ENCODE measurements at regions not wholly inside any gene's neighbourhood (a gene's known extent, or its start where the extent isn't known, plus 50 kb on each side); places are given as distances from the start of the nearest gene placed in this dataset.

- H3K4me1 ChIP-seq: no peaks in the 10 kb centered on the region
- H3K27me3 ChIP-seq (replicated peaks in 1 of 7): peaks cover 0 to 8% (median 0%) of the 10 kb centered on the region in 7 donors
- 81 to 88% (median 84%) methylated on average over 12 to 17 of the region's 17 CpGs for WGBS, 5 donors
- H3K4me3 ChIP-seq: no peak overlapping the region
- intact Hi-C loops (cut with DNase I; ENCODE audit: low total_unique reads): no loop called here
- no peaks in the 10 kb centered on the region for H3K36me3 ChIP-seq
- peak; percentile 56 for DNase-seq
- peaks cover 0 to 27% (median 3%) of the 10 kb centered on the region in 8 donors for H3K9me3 ChIP-seq
- TF ChIP-seq, protein P1, sequence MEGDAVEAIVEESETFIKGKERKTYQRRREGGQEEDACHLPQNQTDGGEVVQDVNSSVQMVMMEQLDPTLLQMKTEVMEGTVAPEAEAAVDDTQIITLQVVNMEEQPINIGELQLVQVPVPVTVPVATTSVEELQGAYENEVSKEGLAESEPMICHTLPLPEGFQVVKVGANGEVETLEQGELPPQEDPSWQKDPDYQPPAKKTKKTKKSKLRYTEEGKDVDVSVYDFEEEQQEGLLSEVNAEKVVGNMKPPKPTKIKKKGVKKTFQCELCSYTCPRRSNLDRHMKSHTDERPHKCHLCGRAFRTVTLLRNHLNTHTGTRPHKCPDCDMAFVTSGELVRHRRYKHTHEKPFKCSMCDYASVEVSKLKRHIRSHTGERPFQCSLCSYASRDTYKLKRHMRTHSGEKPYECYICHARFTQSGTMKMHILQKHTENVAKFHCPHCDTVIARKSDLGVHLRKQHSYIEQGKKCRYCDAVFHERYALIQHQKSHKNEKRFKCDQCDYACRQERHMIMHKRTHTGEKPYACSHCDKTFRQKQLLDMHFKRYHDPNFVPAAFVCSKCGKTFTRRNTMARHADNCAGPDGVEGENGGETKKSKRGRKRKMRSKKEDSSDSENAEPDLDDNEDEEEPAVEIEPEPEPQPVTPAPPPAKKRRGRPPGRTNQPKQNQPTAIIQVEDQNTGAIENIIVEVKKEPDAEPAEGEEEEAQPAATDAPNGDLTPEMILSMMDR (IDR thresholded peaks at IDR 0.05 in 8 of 11, conservative IDR thresholded peaks at IDR 0.05 in 3 of 11): no peak
- TF ChIP-seq POLR2AphosphoS5 (IDR thresholded peaks at IDR 0.05) (no peak), POLR2A (IDR thresholded peaks at IDR 0.05) (no peak)
- H3K27ac ChIP-seq: no peak overlapping the region
Measured at GRCh38 chr10:130351466-130352290, 215.5 kb downstream of the GLRX3 start.

DNA sequence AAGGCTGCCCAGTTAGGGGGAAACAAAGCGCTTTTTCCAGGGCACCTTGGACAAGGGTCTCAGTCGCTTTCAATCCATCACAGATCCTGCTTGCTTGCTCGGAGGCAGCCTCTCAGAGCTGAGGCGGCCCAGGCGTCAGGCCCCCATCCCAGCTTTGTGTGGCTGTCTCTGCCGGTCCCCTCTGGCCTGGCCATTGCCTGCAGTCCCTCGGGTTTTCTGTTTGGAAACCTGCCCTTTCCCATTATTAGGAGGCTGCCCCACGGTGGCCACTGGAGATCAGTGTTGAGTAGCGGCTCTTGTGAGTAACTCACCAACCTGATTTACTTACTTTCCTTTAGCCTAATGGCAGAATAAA, 216.1 kb downstream of the GLRX3 start:
- H3K27ac ChIP-seq: no peak overlapping the region
- no peak overlapping the region for H3K4me3 ChIP-seq
- peaks cover 0 to 22% (median 2%) of the 10 kb centered on the region in 8 donors for H3K9me3 ChIP-seq
- TF ChIP-seq POLR2AphosphoS5 (IDR thresholded peaks at IDR 0.05) (no peak), POLR2A (IDR thresholded peaks at IDR 0.05) (no peak)
- TF ChIP-seq, protein P1 (IDR thresholded peaks at IDR 0.05 in 8 of 11, conservative IDR thresholded peaks at IDR 0.05 in 3 of 11): no peak
- DNase-seq: no peak
- intact Hi-C loops (cut with DNase I; ENCODE audit: low total_unique reads): no loop called here
- H3K4me1 ChIP-seq: no peaks in the 10 kb centered on the region
- 47 to 60% (median 58%) methylated on average over 8 to 9 of the region's 9 CpGs for WGBS, 5 donors
- no peaks in the 10 kb centered on the region for H3K36me3 ChIP-seq
- peaks cover 0 to 8% (median 0%) of the 10 kb centered on the region in 7 donors for H3K27me3 ChIP-seq (replicated peaks in 1 of 7)

DNA sequence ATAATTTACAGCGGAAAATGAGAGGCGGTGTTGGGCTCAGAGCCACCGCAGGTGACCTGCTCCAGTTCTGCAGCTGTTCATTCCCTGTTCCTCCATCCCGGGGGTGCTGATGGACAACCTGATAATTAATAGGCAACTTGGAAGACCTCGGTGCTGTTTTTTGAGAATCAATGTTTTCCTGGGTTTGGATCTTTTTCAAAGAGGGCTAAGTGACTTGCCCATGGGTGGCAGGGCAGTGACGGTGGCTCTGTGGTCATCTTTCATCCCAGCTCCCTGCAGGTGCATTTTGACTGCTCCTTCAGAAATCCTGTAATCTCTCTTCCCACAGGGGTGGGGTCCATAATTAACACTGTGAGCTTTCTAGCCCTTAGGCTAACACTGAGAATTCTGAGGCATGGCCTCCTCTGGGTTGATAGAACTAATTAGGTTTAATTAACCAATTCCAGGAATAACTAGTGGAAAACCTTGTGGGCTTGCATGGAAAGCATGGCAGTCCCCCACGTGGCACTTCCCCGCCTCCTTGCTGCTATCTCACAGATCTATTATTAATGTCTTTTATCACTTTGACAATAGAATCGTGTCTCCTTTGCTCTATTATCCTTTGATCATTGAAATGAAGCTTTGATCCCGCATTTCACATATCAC, 217.9 kb downstream of the GLRX3 start:
- peak; percentile 15 for DNase-seq
- intact Hi-C loops (cut with DNase I; ENCODE audit: low total_unique reads): no loop called here
- TF ChIP-seq, protein P1 (IDR thresholded peaks at IDR 0.05 in 8 of 11, conservative IDR thresholded peaks at IDR 0.05 in 3 of 11): no peak
- TF ChIP-seq POLR2AphosphoS5 (IDR thresholded peaks at IDR 0.05) (no peak), POLR2A (IDR thresholded peaks at IDR 0.05) (no peak)
- H3K4me1 ChIP-seq: no peaks in the 10 kb centered on the region
- no peak overlapping the region for H3K4me3 ChIP-seq
- H3K27ac ChIP-seq: no peak overlapping the region
- WGBS, 5 donors: 80 to 90% (median 83%) methylated on average over 10 of the region's 10 CpGs
- H3K36me3 ChIP-seq: no peaks in the 10 kb centered on the region
- H3K9me3 ChIP-seq: peaks cover 0 to 9% (median 0%) of the 10 kb centered on the region in 8 donors
- H3K27me3 ChIP-seq (replicated peaks in 1 of 7): peaks cover 0 to 8% (median 0%) of the 10 kb centered on the region in 7 donors

DNA sequence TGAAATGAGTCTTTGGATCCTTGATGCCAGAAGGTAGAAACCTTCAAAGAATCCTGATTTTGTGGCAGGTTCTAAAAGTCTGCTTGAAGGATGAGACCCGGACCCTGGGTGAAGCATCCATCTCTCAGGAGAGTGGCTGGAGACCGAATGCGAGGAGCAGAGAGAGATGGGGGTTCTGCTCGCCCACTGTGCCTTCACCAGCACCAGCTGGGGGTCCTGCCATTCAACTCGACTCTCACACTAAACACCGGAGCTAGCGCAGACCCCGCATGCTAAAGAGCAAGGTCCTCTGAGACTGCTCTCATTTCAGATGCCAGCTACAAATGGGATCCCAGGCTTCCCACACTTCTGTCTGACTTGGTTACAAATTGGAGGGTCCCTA, 218.4 kb downstream of the GLRX3 start:
- Histone ChIP-seq H3K27ac (no peak overlapping the region), H3K9me3 (peaks cover 0 to 8% (median 0%) of the 10 kb centered on the region in 8 donors), H3K4me3 (no peak overlapping the region), H3K27me3 (replicated peaks in 1 of 7) (peaks cover 0 to 8% (median 0%) of the 10 kb centered on the region in 7 donors), H3K4me1 (no peaks in the 10 kb centered on the region), H3K36me3 (no peaks in the 10 kb centered on the region)
- TF ChIP-seq, protein P1 (IDR thresholded peaks at IDR 0.05 in 8 of 11, conservative IDR thresholded peaks at IDR 0.05 in 3 of 11): no peak
- TF ChIP-seq POLR2A (IDR thresholded peaks at IDR 0.05): no peak
- TF ChIP-seq POLR2AphosphoS5 (IDR thresholded peaks at IDR 0.05): no peak
- peak; percentile 32 for DNase-seq
- 82 to 92% (median 90%) methylated on average over 7 to 8 of the region's 8 CpGs for WGBS, 5 donors
- intact Hi-C loops (cut with DNase I; ENCODE audit: low total_unique reads): no loop called here
